Transverse colon (tissue), 3 donors: ENCODE measurements at regions not wholly inside any gene's neighbourhood (a gene's known extent, or its start where the extent isn't known, plus 50 kb on each side); places are given as distances from the start of the nearest gene placed in this dataset.

ENCODE experiments used
- CTCF ChIP-seq, 5 experiments: fragments of 200-600 bp in 3 of 5; fragments of 450-650 bp in 2 of 5; sonication (generic) in 3 of 5; IDR thresholded peaks; 1 replicate in 2 of 5; 2 replicates in 3 of 5; pipeline ENCODE4 v1.5.1; 2016 to 2017; ENCODE audit warnings: antibody characterized with exemption in 5 of 5, inconsistent platforms in 3 of 5, mild to moderate bottlenecking in 2 of 5, moderate library complexity in 1 of 5
- EP300 ChIP-seq: sonication (generic); formaldehyde crosslinking; IDR thresholded peaks from one replicate; pipeline ENCODE4 v1.6.1; 2017; ENCODE audit warnings: antibody characterized with exemption, low read depth

- TF ChIP-seq EP300 (no peak), CTCF (IDR thresholded peaks at IDR 0.05) (no peak)
These were observed 564.7 kb upstream of the NECTIN3 start for GRCh38 chr3:110506890-110507289.
